Frontal cortex (tissue), 3 donors: ENCODE measurements at regions not wholly inside any gene's neighbourhood (a gene's known extent, or its start where the extent isn't known, plus 50 kb on each side); places are given as distances from the start of the nearest gene placed in this dataset.
"Not testable (repeated sequence)": the region's sequence is repeated elsewhere in the genome, so short reads cannot be mapped to it uniquely, and the experiment has no call there.

Source experiments
- DNase-seq, 2 donors: peaks; one replicate each; pipeline ENCODE4 v3.0.0; 2012; ENCODE audit warnings: low spot score in 2 of 2
- FAIRE-seq: peaks from 2 replicates; lab custom pipeline; 2012; peaks lifted over from hg19 to GRCh38; lab: Jason Lieb, UNC
- donor health status: control.
- donor health status: control.
- donor health status: control.

DNA sequence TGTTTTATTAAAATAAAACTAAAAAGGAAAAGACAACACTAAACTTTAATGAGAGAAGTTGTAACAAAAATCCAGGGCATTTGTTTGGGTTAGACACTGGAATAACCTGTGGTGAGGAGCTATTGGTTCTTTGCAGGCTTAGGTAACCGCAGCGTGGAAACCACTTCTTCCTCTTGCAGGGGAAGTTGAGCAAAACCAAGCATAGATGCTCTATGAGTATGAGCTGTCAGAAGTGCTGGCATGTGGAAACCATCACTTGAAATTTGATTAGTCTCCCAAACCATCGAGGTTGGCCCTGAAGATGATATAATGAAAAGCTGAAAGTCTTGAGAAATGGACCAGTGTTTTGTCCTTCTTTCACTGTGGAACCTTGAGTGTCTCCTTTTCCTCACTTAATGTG lies 127.1 kb upstream of the RBMS3 start:
- DNase-seq, result no peak
- FAIRE-seq, result no peak

DNA sequence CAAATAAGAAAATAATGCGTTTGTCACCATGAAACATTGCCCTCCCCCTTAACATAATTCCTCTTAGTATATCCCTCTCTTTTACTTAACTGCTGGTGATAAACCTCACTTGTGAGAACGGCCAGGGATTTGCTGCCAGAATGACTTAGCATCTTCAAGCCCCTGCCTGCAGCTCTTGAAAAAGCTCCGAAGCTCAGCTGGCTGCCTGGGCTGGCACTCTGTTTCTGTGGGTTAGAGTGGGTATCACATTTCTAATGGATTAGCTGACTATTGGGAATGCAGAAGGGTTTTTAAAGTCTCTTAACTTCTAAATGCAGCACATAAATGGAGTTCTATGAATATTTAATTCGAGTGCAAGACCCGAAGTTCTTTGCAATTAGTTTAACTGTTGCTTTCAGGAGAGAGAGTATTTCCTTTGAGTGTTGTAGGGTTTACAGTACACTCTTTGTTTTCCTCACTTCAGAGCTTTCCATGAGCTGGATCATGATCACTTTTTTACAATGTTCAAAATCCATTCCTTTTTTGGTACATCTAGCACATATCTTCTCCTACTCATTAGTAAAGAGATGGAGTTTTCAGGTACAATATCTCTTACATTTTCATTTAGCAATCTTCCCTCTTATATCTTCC lies 124.7 kb upstream of the RBMS3 start:
- FAIRE-seq, result no peak
- no peak for DNase-seq

- FAIRE-seq (no peak), DNase-seq (no peak)
Observed at GRCh38 chr3:29164825-29165224, 116.0 kb upstream of the RBMS3 start.

DNA sequence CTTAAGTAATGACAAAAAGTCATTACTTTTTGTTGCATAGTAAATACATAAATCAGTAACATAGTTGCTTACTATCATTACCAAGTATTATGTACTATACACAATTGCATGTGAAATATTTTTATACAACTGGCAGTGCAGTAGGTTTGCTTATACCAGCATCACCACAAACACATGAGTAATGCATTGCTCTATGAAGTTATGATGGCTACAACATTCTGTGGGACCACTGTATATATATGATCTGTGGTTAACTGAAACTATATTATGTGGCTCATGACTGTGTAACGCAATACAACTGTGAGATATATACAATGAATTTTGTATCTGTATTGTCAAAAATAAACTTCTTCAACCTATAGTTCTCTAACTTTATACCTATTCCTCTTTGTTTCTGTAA lies 113.7 kb upstream of the RBMS3 start:
- FAIRE-seq, result no peak

DNA sequence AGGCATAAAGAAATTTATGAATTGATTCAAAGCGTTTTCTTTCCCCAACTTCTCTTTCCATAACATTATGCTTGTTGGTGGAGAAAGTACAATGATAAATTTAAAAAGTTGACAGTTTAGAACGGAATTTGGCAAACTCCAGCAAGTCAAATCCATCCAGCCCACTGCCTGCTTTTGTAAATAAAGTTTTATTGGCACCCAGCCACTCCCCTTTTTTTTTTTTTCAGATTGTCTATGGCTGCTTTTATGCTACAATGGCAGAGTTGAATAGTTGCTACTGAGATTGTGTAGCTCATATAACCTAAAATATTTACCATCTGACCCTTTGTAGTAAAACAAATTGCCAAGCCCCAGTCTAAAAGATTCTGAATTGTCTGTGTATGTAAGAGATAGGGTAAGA lies 112.8 kb upstream of the RBMS3 start:
- no peak for FAIRE-seq
- DNase-seq, result no peak

More for the DNA sequence above, 113.7 kb upstream of the RBMS3 start:
- DNase-seq, result no peak

DNA sequence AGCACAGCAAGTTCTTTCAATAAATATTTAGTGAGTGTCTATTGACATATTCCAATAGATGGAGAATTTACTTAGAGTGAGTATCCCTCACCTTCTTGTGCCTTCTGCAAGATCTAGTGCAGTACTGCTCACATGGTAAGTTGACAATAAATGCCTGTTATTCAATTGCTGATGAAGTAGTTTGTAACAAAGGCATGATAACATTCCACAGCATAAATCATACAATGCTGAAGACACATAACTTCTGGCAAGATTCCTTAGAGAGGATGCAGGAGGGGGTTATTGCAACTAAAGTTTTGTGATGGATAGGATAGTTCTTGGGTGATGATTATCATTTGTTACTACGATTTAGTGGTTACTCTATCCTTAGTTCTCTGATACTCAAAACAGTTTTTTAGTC lies 112.2 kb upstream of the RBMS3 start:
- FAIRE-seq (no peak), DNase-seq (no peak)

- DNase-seq (no peak), FAIRE-seq (no peak)
Observed at GRCh38 chr3:29169451-29169850, 111.4 kb upstream of the RBMS3 start.

DNA sequence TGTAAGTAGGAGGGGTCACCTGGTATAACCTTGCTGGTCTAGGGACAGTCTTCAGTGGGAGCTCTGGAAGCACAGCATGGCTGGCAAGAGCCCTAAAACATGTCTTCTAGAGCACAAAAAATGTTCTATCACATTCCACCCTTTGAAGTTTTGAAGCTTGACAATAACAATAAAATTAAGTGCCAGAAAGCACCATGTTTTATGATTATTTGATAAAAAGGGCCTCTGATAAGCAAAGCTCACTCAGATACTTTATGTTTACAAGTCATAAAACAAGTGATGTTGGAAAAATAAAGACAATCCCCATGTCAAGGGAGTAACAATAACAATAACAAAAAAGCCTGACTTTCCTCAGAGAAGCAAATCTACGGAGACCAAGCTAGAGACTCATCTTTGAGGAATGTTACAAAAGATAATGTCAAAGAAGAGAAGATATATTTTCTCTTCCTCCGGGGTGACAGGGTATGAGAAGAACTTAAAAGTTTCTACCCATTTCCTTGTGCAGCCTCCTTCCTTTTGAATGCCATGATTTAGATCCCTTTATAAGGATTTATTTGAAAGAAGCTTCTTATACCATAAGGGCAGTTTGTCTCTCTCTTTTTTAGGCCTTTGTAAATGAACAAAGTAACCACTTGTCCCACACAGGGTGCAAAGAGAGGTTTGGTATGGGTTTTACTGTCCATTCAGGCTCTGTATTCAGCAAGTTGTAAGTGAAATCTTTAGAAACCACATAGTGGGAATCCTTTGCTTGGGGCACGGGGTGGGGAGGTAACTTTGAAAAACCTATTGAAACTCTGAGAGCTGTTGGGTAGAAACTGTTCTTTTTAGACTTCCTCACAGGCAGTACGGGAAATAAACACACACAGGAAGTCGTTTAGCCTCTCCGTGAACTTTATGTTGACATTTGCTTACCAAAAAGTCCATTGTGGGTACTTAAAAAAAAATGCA lies 109.6 kb upstream of the RBMS3 start:
- DNase-seq (peak in 1 of 2 donors; percentile 8), FAIRE-seq (no peak)

DNA sequence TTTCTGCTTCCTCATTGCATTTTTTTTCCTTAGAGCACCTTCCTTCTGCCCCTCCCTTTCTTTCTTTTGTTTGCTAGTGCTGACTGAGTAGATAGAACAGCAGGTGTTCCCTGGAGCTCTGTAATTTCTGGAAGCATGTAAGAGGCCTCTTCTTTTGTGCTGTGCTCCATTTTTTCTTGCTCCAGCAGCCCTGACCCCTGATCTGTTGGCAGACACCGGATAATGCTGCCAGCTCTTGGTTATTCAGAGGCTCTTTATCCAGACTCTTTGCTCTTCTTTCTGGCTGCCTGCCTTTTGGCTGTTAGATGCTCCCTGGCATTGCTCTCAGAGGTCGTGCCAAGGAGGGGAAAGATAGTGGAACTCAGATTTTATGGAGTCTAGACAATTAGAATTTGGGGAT lies 104.4 kb upstream of the RBMS3 start:
- no peak for FAIRE-seq
- DNase-seq, result peak in 1 of 2 donors; percentile 5

DNA sequence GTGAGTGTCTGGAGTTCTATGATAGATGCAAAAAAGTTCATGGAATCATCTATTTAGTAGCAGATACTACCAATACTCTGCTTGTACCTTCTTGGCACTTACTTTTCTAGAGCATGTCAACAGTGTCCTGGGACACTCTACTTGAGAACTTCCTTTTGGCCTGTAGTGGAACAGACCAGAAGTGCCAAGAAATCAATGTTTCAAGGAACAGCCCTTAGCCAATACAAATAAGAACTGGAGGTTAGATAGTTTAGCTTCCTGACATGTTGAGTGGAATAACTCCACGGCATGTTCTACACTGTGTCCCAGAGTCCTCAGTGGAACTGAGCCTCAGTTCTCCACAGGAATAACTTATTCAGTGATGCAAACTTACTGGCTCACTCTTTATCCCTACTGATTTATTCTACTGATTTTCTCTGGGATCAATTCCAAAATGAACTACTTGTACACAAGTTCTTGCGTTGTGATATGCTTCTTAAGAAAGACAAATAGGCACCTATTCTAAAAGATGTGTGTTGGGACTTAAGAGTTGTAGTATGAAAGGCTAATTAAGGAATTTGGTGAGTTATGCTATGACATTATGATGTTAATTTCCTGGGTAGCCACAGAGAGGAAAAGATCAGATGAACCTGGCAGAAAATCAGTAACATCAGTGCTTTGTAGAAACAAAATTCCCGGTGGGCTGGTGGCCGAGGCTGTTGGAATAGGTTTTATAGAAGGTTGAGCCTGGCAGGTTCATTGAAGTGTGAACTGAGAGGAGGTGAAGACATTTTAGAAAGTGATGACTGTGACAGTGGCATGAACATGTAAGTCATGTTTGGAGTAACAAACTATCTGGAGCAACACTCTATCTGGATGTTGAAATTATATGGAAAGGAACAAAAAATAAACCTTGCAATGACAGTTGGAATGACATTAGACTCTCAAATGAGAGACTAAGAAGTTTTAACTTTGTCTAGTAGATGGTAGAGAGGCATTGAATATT lies 101.8 kb upstream of the RBMS3 start:
- FAIRE-seq (no peak), DNase-seq (no peak)

GRCh38 chr3:29181149-29181780 lies 99.6 kb upstream of the RBMS3 start:
- FAIRE-seq (no peak), DNase-seq (no peak)

GRCh38 chr3:29181872-29182271 lies 99.0 kb upstream of the RBMS3 start:
- FAIRE-seq (no peak), DNase-seq (no peak)

- not testable (repeated sequence) for DNase-seq, FAIRE-seq
Observed at GRCh38 chr3:29182828-29183227, 98.0 kb upstream of the RBMS3 start.

- no peak for DNase-seq
- no peak for FAIRE-seq
Observed at GRCh38 chr3:29183346-29184087, 97.4 kb upstream of the RBMS3 start.

GRCh38 chr3:29185706-29186105 lies 95.2 kb upstream of the RBMS3 start:
- DNase-seq (no peak), FAIRE-seq (no peak)

DNA sequence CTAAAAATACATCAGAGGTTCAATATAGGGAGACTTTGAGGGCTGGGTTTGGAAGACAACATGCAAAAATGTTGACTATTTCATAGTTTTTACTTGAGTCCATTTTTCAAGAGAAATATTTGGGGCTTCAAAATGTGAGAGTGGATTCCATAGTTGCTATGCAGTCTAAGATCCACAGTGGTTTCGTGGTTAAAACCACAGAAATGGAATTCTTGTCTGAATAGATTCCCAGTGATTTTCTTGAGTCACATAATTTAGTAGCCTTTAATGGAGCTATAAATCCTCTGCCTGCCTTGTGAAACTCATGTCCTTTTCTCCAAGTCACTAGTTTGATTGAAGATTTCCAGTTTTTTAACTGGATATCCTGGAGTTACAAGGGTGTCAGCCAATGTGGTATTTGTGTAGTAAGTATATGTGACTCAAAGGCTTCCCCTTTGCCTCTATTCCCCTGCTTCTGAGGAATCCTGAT lies 94.7 kb upstream of the RBMS3 start:
- DNase-seq (no peak), FAIRE-seq (no peak)

DNA sequence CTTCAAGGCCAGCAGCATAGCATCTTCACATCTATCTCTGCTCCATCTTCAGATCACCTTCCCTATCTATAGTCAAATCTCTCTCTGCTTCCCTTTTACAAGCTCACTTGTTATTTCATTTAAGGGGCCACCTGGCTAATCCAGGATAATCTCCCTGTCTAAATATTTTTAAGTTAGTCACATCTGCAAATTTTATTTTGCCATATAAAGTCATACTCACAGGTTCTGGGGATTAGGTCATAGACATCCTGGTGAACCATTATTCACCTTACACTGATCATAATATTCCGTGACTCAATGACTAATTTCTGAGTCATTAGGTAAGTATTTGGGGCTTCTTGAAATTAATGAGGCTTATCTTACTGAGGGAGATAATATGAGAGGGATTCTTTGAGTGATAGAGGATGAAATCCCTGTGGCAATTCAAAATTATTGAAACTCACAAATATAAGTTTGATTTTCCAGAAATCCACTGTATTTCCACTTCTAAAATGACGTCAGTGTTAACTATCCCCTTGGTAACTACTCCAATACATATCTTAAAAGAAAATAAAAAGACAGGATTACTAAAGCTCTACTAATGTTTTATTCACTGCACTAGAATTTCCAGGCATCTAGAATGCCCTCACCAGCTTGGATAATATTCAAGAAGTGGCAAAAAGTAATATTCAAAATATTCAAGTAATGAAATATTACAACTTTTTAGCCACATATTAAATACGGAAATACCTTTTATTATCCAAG lies 93.7 kb upstream of the RBMS3 start:
- FAIRE-seq (no peak), DNase-seq (no peak)

DNA sequence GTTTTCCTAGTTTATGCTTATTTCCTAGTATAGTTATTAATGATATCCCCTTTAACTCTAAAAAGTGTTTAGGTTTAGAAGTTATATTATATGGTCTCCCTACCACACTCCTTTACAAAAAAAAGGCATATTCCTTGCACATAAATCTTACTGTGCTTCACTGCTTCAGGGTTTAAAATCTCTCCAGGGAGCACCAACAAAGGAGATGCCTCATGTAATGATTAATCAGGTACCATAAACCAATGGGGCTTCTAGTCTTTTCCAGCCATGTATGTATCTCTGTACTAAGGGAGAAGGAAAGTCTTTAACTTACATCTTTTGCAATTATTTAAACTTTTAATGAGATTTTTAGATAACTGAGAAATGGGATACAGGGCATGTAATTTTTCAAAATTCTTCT lies 91.5 kb upstream of the RBMS3 start:
- DNase-seq (no peak), FAIRE-seq (no peak)
